ENCODE measurements at regions not wholly inside any gene's neighbourhood (a gene's known extent, or its start where the extent isn't known, plus 50 kb on each side); places are given as distances from the start of the nearest gene placed in this dataset.
A peak's percentile ranks its signal among the peaks of the same experiment; 100 is the strongest.
"Not testable (repeated sequence)": the region's sequence is repeated elsewhere in the genome, so short reads cannot be mapped to it uniquely, and the experiment has no call there.

- DNase-seq = no peak
These were observed 111.3 kb upstream of the ZNF462 start for GRCh38 chr9:106751681-106752080.

DNA sequence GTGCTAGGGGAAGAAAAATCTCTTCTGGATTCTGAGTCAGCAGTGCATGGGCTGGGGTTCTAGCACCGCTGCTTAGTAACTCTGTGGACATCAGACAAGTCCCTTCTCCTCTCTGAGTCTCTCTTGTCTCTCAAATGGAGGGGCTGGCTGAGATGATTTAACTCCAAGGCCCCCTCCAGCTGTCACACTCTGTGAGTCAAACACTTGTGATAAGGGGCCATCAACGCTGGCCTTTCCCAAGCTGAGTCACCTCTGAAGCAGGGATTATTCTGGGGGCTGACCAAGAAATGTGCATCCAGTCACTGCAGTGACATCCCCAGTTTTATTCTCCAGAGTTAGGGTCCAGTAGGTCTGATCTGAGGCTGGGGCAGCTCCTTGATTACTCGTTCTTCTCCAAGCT, 110.4 kb upstream of the ZNF462 start:
- no peak for DNase-seq

- DNase-seq = no peak
These were observed 109.8 kb upstream of the ZNF462 start for GRCh38 chr9:106753155-106753671.

DNA sequence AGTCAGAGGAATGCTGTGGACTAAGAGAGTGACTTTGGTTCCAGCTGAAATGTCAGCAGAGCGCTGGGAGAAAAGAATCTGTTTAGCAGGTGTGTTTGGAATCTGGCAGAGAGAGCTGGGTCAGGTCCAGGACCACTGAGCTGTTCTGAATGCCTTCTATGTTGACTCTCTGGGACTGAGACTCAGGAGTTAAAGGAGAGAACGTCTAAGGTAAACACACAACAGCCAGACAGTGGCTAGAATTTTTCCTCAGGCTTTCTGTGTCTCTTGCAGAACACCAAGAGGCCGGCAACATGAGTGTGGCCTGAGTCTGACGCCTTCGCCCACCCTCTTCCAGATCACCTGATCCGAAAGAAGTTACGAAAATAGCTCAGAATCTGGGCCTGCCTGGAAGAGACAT, 107.2 kb upstream of the ZNF462 start:
- DNase-seq = peak in 2 of 3 donors; percentile 63 to 72

GRCh38 chr9:106757514-106757913, 105.5 kb upstream of the ZNF462 start:
- peak in 2 of 3 donors; percentile 10 to 19 for DNase-seq

- DNase-seq = no peak
These were observed 104.1 kb upstream of the ZNF462 start for GRCh38 chr9:106758911-106759310.

DNA sequence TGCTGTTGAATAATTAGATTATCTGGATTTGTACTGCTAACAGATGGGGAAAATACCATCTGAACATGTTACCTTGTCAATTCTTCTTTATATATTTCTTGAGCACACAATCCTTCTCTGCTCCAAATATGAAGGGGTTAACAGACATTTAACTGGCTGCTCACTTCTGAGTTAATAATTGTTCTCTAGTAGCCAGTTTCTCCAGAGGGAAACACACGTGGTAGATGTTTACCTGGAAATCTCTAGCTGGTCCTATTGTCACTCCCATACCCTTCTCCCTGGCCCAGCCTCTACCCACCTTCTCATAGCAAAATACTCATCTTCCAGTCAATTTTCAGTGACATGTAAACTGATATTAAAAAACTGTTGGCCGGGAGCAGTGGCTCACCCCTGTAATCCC, 101.5 kb upstream of the ZNF462 start:
- no peak for DNase-seq

DNA sequence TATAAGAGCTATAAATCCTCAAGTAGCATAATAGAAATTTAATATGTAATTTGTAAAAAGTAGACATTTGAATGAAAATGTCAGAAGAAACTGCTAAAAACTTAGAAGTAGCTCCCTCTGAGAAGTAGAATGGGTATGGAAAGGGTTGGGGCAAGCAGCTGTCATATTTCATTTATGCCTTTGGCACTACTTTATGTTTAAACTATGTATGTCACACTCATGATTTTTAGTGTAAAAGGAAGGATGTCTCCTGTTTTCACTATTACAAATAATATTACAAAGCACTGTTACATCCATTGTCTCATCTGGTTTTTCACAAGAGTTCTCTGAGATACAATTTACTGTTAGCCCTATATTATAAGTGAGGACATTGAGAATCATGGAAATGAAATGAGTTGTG, 96.3 kb upstream of the ZNF462 start:
- no peak for DNase-seq

GRCh38 chr9:106769331-106769730, 93.6 kb upstream of the ZNF462 start:
- no peak for DNase-seq

- DNase-seq = peak in 2 of 3 donors; percentile 26 to 27
These were observed 91.4 kb upstream of the ZNF462 start for GRCh38 chr9:106771608-106772007.

DNA sequence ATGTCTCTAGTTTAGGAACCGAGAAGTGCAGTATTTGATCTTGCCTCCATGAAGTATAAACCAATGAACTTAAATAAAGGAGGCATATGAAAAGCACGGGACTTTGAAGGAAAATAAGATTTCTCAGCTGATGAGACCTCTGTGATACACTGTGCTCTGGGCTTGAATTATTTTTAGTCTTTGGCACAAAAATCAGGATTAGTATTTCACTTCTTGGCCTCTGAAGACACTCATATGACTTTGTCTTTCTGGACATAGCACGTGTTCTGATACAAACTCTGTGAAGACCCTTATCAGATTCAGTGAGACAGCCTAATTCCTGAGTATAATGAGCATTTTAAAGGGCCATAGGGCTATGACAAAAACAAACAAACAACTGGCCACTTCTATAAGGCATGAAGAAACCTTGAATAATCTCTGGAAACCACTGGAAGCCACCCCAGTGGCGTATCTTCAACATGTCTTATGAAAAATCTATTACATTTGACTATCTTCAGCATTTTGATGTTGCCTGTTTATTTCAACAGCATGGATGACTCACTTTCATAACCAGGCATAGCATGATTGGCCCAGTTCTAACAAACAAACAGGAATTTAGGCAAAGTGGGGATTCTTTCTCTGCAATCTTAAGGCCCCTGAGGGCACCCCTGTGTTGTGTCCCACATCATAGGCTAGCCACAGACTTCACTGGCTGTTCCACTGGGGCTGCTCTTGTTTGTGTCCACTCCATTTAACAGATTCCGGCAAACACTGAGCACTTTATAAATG, 90.3 kb upstream of the ZNF462 start:
- DNase-seq = no peak

DNA sequence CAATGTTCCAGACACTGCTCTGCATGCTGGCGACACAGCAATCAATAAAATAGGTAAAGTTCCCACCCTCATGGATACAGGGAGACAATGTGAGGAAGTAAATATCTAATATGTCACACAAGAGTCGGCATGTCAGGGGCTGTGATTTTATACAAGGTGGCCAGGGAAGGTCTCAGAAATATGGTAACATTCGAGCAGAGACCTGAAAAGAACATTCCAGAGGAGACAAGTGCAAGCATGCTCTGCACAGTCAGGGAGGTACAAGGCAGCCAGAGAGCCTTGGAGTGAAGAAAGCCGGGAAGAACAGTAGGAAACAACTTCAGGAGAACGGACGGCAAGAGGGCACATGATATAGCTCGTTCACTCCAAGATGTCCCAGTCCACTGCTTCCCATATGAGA, 89.2 kb upstream of the ZNF462 start:
- DNase-seq = no peak

- DNase-seq = no peak
These were observed 87.0 kb upstream of the ZNF462 start for GRCh38 chr9:106775960-106776359.

- no peak for DNase-seq
These were observed 83.2 kb upstream of the ZNF462 start for GRCh38 chr9:106779796-106780195.

DNA sequence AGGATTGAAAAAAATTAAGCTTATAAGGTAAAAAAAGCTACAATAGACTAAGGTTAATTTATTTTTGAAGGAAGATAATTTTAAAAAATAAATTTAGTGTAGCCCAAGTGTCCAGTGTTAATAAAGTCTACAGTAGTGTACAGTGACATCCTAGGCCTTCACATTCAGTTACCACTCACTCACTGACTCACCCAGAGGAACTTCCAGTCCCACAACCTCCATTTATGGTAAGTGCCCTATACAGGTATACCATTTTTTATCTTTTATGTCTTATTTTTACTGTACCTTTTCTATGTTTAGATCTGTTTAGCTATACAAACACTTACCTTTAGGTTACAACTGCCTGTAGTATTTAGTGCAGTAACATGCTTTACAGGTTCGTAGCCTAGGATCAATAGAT, 79.8 kb upstream of the ZNF462 start:
- no peak for DNase-seq

GRCh38 chr9:106784076-106784475, 78.9 kb upstream of the ZNF462 start:
- DNase-seq = no peak

GRCh38 chr9:106785200-106785599, 77.8 kb upstream of the ZNF462 start:
- DNase-seq = no peak

DNA sequence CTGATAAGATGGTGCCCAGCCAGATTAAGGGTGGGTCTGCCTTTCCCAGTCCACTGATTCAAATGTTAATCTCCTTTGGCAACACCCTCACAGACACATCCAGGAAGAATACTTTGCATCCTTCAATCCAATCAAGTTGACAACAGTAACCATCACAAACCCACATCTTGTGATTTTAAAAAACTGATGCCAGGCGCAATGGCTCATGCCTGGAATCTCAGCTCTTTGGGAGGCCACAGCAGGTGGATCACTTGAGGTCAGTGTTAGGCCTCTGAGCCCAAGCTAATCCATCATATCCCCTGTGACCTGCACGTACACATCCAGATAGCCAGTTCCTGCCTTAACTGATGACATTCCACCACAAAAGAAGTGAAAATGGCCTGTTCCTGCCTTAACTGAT, 74.9 kb upstream of the ZNF462 start:
- not testable (repeated sequence) for DNase-seq

DNA sequence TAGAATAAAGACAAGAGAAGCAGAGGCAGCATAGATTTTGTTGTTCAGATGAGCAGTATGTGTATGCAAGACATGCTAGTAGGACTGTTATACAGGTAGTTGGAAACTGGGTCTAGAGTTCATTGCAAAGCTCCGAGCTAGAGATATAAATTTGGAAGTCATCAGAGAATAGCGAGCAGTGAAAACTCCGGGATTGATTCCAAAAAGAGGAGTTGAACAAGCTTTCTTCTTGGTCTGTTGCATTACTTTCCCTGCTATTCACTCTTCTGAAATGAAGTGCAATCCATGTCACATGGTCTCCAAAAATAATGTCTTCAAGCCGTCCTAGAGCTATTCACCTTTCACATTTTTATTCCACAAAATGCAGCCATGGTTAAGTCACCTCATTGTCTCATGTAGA, 67.9 kb upstream of the ZNF462 start:
- DNase-seq = peak in 1 of 3 donors; percentile 63

DNA sequence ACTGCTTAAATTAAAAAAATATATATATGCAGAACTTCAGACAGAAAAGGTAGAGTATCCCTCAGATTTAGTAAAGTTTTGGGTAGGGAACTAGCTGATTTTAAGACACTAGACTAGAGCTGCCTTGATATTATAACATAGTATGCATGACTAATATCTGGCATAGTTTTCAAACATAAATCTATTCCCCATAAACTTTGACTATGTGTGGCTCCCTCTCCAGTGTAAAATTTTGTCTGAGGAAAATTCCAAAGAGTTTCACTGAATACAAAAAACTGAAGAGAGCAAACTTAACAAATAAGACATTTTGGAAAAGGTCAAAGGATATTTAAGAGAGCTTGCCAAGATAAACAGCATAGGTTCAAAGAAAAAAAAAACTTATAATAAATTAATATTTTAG, 66.2 kb upstream of the ZNF462 start:
- DNase-seq = peak in 1 of 3 donors; percentile 22

DNA sequence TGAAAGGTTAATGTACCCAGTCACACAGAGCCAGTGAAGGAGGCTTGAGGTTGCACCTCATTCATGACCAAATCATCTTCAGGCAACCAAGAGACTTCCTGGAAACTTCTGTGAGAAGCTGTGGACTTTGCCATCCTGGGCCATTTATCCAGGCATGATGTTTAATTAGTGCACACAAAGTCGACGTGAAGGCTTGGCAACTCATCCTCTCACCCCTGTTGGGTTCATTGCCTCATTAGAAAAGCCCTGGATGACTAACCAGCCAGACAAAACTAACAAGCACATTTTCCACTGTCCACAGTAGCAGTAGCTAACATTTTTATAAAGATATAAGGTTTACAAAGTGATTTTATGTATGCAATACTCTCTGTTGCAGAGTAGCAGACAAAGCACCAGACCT, 65.7 kb upstream of the ZNF462 start:
- no peak for DNase-seq

- peak in 1 of 3 donors; percentile 9 for DNase-seq
These were observed 64.8 kb upstream of the ZNF462 start for GRCh38 chr9:106798016-106798799.

DNA sequence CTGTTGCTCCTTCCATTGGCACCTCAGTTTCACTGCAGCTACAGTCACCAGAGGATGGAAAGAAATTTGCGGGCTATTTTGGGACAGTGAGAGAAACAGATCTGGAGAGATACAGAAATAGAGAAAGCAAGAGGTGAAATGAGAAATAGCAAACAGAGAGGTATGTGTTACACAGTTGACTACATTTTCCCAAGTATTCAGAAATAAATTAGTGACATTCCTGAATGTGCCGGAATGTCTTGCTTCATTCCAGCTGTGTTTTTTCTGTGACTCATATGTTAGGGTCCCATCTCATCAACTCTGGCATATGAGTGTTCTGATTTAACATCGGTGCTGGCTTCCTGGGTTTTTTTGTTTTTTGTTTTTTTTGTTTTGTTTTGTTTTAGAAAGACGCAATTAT, 63.8 kb upstream of the ZNF462 start:
- peak in 2 of 3 donors; percentile 25 to 84 for DNase-seq

All from muscle of back (tissue), 3 donors.